ENCODE measurements at regions not wholly inside any gene's neighbourhood (a gene's known extent, or its start where the extent isn't known, plus 50 kb on each side); places are given as distances from the start of the nearest gene placed in this dataset.

GRCh38 chr22:48277868-48278581, 1515.6 kb downstream of the TBC1D22A start:
- TF ChIP-seq EZH2 (IDR thresholded peaks at IDR 0.05; ENCODE audit: insufficient read depth, poor library complexity, severe bottlenecking), result no peak
- no peak for TF ChIP-seq EZH2phosphoT487 (IDR thresholded peaks at IDR 0.05; ENCODE audit: insufficient read depth, low read depth)
